ENCODE measurements at regions not wholly inside any gene's neighbourhood (a gene's known extent, or its start where the extent isn't known, plus 50 kb on each side); places are given as distances from the start of the nearest gene placed in this dataset.

- in situ Hi-C loops (cut with HindIII; ENCODE audit: low pct_ligation_motif_present, low sequenced_read_pairs) = no loop called here
- Histone ChIP-seq H3K36me3 (replicated peaks) (no peaks in the 10 kb centered on the region), H3K27me3 (replicated peaks) (no peaks in the 10 kb centered on the region), H3K4me3 (ENCODE audit: low read depth, low read length) (no peak overlapping the region), H3K27ac (no peak overlapping the region)
- TF ChIP-seq CTCF (IDR thresholded peaks at IDR 0.05; ENCODE audit: low read depth, low read length, missing control alignments) = no peak
- DNase-seq = no peak
Observed at GRCh38 chr3:34364335-34364734, 565.9 kb downstream of the PDCD6IP start.

- Histone ChIP-seq H3K27me3 (replicated peaks) (no peaks in the 10 kb centered on the region), H3K27ac (no peak overlapping the region), H3K36me3 (replicated peaks) (no peaks in the 10 kb centered on the region), H3K4me3 (ENCODE audit: low read depth, low read length) (no peak overlapping the region)
- DNase-seq = no peak
- in situ Hi-C loops (cut with HindIII; ENCODE audit: low pct_ligation_motif_present, low sequenced_read_pairs) = no loop called here
- TF ChIP-seq CTCF (IDR thresholded peaks at IDR 0.05; ENCODE audit: low read depth, low read length, missing control alignments) = no peak
Observed at GRCh38 chr3:34365231-34365630, 566.8 kb downstream of the PDCD6IP start.

- DNase-seq = no peak
- in situ Hi-C loops (cut with HindIII; ENCODE audit: low pct_ligation_motif_present, low sequenced_read_pairs) = no loop called here
- no peak overlapping the region for H3K27ac ChIP-seq
- no peak for TF ChIP-seq CTCF (IDR thresholded peaks at IDR 0.05; ENCODE audit: low read depth, low read length, missing control alignments)
- no peak overlapping the region for H3K4me3 ChIP-seq (ENCODE audit: low read depth, low read length)
- no peaks in the 10 kb centered on the region for H3K27me3 ChIP-seq (replicated peaks)
- no peaks in the 10 kb centered on the region for H3K36me3 ChIP-seq (replicated peaks)
Observed at GRCh38 chr3:34365771-34366170, 567.3 kb downstream of the PDCD6IP start.

GRCh38 chr3:34367521-34367920 is 569.1 kb downstream of the PDCD6IP start:
- no peaks in the 10 kb centered on the region for H3K27me3 ChIP-seq (replicated peaks)
- no peak overlapping the region for H3K27ac ChIP-seq
- no peak for TF ChIP-seq CTCF (IDR thresholded peaks at IDR 0.05; ENCODE audit: low read depth, low read length, missing control alignments)
- in situ Hi-C loops (cut with HindIII; ENCODE audit: low pct_ligation_motif_present, low sequenced_read_pairs) = no loop called here
- DNase-seq = no peak
- no peak overlapping the region for H3K4me3 ChIP-seq (ENCODE audit: low read depth, low read length)
- no peaks in the 10 kb centered on the region for H3K36me3 ChIP-seq (replicated peaks)

- DNase-seq = no peak
- TF ChIP-seq CTCF (IDR thresholded peaks at IDR 0.05; ENCODE audit: low read depth, low read length, missing control alignments) = no peak
- no peak overlapping the region for H3K27ac ChIP-seq
Observed at GRCh38 chr3:34374521-34374920, 576.1 kb downstream of the PDCD6IP start.

GRCh38 chr3:34376691-34377090 is 578.3 kb downstream of the PDCD6IP start:
- no peak for DNase-seq
- no peaks in the 10 kb centered on the region for H3K27me3 ChIP-seq (replicated peaks)
- H3K4me3 ChIP-seq (ENCODE audit: low read depth, low read length) = no peak overlapping the region
- H3K36me3 ChIP-seq (replicated peaks) = no peaks in the 10 kb centered on the region
- H3K27ac ChIP-seq = no peak overlapping the region
- in situ Hi-C loops (cut with HindIII; ENCODE audit: low pct_ligation_motif_present, low sequenced_read_pairs) = no loop called here
- TF ChIP-seq CTCF (IDR thresholded peaks at IDR 0.05; ENCODE audit: low read depth, low read length, missing control alignments) = no peak

More at GRCh38 chr3:34374521-34374920, 576.1 kb downstream of the PDCD6IP start:
- in situ Hi-C loops (cut with HindIII; ENCODE audit: low pct_ligation_motif_present, low sequenced_read_pairs) = no loop called here
- H3K4me3 ChIP-seq (ENCODE audit: low read depth, low read length) = no peak overlapping the region
- H3K27me3 ChIP-seq (replicated peaks) = no peaks in the 10 kb centered on the region
- H3K36me3 ChIP-seq (replicated peaks) = no peaks in the 10 kb centered on the region

All from brain microvascular endothelial cell (primary cell).